Kasumi-1 (cell line): ENCODE measurements at regions not wholly inside any gene's neighbourhood (a gene's known extent, or its start where the extent isn't known, plus 50 kb on each side); places are given as distances from the start of the nearest gene placed in this dataset.
A peak's percentile ranks its signal among the peaks of the same experiment; 100 is the strongest.

Experiments
- DNase-seq, 2 experiments: peaks; one replicate each; lab custom pipeline; 2025; lab: John Stamatoyannopoulos, UW

- peak; percentile 28 to 31 for DNase-seq
Observed at GRCh38 chr11:109972181-109972715, 120.9 kb upstream of the ZC3H12C start.

DNA sequence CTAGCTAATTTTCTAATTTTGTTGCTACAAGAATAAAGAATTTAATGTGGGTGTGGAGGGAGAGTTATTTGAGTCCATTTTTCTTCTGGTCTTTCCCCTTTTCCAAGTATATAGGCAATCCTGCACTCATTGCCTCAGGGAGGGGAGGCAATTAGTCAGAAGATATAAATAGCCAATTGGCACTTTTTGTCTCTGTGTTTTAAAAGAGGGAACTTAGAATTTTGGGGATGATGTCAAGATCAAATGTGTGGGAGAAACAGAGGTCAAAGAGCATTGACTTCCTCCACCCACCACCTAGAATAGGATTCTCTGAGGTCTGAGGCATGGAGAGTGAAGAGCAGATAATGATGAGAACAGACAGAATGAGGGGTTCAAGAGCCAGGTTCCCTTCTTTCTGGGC is 120.3 kb upstream of the ZC3H12C start:
- peak; percentile 35 to 41 for DNase-seq

GRCh38 chr11:109973486-109973885 is 119.7 kb upstream of the ZC3H12C start:
- no peak for DNase-seq

- no peak for DNase-seq
Observed at GRCh38 chr11:109974523-109974922, 118.7 kb upstream of the ZC3H12C start.

- no peak for DNase-seq
Observed at GRCh38 chr11:109978895-109979294, 114.3 kb upstream of the ZC3H12C start.

DNA sequence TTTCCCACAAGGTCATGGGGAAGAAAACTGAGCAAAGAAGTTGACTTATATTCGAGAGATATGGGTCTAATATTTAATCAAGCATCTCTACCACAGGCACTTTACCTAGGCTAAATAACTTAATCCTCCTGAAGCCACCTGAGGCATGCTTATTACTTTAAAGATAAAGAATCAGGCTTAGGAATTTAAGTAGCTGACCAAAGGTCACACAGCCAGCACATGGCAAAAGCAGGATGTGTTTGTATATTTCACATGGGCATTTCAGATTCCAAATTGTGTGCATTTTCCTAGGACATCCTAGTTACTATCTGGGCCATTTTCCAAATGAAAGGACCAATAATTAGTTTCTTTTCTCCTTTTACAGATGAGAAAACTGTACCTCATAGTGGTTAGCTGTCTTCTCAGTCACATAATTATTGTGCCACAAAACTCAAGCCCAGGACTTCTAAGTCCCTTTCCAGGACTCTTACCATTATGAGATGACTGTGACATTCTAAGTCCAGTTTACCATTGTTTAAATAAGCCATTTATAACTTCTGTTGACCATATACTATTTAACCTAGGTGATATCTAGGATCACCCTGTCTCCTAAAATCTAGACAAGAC is 112.1 kb upstream of the ZC3H12C start:
- DNase-seq: no peak

DNA sequence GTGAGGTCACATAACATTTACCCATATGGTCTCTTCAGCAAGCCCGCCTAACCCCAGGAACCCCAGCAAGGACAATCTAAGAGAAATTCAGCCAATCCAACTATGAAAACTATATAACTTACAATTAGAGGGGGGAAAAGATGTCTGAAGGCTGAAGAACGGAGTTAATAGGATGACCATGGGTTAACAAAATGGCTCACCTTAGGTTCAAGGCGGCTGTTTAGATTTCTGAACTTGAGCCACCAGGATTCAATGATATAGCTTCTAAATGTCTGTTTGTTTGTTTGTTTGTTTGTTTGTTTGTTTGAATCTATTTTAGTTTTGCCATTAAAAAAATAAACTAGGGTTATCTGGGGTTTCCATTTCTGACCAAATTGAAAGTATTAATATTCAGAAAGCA is 109.8 kb upstream of the ZC3H12C start:
- DNase-seq: no peak

- peak; percentile 23 to 34 for DNase-seq
Observed at GRCh38 chr11:109984634-109985289, 108.4 kb upstream of the ZC3H12C start.

GRCh38 chr11:109986488-109986887 is 106.7 kb upstream of the ZC3H12C start:
- no peak for DNase-seq

- no peak for DNase-seq
Observed at GRCh38 chr11:109991835-109992234, 101.4 kb upstream of the ZC3H12C start.

- DNase-seq: no peak
Observed at GRCh38 chr11:109993786-109994185, 99.4 kb upstream of the ZC3H12C start.

- no peak for DNase-seq
Observed at GRCh38 chr11:109994907-109995306, 98.3 kb upstream of the ZC3H12C start.

DNA sequence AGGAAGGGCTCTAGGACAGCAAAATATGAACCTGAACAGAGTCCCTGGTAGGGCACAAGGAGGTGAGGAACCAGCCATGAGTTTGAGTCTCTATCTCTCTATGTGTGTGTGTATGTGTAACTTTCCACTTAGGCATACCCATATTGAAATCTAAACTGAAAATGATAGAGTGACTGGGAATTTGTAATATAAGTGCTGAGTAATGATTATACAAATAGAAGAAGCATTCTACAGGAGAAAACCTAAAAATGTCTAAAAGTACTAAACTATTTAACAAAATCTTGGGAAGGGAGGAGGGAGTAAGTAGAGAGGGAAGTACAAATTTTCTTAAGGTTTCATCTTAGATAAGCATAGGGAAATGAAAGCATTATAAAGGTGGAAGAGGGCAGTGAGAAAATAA is 97.1 kb upstream of the ZC3H12C start:
- no peak for DNase-seq

DNA sequence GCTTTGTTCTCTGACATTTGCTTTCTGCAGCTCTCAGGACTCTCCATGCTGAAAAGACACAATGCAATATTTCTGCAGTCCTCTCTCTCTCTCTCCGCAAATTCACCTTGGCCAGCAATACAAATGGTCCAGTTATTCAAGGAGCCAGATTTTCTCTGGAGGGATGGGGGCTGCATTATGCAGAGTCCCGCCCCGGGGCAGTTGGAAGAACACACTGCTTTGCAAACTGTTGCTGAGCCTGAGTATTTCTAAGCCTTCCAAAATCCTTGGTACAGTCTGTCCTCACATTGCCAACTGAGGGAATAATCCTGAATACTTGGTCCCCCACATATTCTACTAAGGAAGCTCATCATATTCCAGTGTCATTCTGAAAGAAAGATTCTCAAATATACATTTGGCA is 94.3 kb upstream of the ZC3H12C start:
- DNase-seq: no peak

- DNase-seq: peak; percentile 45 to 52
Observed at GRCh38 chr11:110000031-110000502, 93.1 kb upstream of the ZC3H12C start.

DNA sequence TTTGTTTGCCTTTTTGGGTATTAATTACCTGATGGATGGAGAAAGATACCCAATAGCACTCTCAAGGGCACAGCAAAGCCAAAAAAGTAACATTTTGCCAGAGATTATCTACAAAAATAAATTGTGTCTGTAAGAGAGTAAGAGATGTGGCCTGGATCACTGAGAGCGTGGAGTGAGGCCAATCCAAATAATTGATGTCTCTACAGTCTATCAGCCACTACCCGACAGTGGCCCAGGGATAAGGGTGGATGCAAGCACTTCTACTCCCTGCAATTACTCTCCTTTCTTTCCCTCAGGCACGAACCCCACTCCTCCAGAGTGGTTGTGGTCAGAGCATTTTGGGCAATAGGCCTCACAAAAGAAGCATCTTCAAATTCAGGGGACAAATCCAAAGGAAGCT is 92.3 kb upstream of the ZC3H12C start:
- no peak for DNase-seq

GRCh38 chr11:110003426-110003825 is 89.8 kb upstream of the ZC3H12C start:
- no peak for DNase-seq

- DNase-seq: no peak
Observed at GRCh38 chr11:110011595-110011994, 81.6 kb upstream of the ZC3H12C start.

DNA sequence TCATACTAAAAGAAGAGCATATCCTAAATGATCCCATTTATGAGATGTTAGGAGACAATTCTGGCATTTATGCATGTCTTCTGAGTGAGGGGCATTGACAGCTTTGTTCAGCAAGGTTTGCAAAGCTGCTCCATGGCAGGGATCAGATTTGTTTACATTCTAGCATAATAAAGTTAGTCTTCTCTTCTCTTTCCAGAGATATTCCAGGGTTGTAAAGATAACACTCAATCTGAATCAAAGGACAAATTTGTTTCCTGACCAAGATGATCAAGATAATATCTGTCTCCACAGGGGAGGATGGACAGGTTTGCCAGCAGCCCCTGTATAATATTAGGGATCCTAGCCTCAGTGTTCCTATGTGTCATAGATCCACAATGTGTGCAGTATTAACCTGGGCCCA is 77.5 kb upstream of the ZC3H12C start:
- DNase-seq: no peak

GRCh38 chr11:110019675-110020074 is 73.5 kb upstream of the ZC3H12C start:
- no peak for DNase-seq

DNA sequence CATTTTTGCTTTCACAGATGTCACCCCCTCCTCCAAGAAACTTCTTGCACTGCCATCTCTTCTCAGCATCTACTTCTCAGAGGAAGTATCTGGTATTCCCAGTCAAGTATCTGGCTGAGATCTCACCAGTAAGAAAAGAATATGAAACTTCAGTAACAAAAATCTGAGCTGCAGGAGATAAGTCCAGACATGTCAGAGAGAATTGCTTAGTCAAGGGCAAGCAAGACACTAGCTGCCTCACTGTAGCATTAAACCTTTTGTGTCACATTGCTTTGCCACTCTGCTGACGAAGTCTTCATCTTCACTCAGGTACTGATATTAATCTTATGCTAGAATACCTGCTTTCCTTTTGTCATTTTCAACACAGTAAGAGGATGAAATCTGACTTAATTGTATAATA is 70.6 kb upstream of the ZC3H12C start:
- DNase-seq: no peak

DNA sequence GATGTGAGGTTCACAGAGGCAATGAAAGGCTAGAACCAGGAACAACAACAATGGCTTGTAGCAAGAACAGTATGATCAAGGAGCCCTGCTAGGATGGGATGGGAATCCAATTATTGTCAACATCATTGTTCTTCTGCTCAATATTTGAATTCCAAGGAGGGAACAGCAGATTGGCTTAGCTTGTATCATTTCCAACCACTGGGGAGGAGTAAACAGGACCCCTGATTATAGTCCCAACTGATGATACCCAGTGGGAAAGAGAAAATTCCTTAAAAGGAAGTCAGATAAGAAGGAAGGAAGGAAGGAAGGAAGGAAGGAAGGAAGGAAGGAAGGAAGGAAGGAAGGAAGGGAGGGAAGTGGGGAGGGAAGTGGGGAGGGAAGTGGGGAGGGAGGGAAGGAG is 69.5 kb upstream of the ZC3H12C start:
- no peak for DNase-seq

DNA sequence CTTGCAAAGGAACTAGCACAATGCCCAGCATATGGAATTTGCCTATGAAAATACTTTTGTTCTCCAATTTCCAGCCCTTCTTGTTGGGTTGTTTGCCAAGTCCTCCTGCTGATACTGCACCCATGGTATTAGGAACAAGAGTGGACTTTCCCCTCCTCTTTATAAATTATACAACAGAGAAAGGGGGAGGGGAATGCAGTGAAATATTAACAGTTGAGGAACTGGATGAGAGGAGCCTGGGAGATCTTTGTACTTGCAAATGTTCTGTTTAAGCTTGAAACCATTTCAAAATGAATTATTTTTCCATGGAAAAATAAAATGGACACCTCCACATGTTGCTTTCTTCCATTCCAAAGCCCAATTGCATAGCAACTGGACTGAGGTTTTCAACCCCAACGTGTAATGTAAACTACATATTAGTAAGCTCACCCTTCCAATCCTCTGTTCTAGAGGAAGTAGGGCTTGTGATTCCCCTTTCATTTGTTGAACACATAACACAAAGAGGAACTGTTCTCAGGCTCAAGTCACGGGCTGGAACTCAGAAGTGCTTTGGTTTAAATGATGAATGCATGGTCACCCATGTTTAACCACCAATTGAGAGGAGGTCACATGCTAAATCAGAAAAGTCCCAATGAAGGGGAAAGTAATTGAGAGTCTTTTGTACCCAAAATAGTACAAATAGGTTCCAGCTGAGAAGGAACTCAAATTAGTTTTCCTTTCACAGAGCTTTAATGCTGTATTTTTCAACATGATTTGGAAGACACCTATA is 66.2 kb upstream of the ZC3H12C start:
- peak; percentile 65 to 70 for DNase-seq
